DOHH2 (cell line): ENCODE measurements at regions not wholly inside any gene's neighbourhood (a gene's known extent, or its start where the extent isn't known, plus 50 kb on each side); places are given as distances from the start of the nearest gene placed in this dataset.

ENCODE experiments used
- H3F3A ChIP-seq: fragments of 200-600 bp; sonication (generic), shearing (Covaris generic); 2 replicates; pipeline ENCODE4 v1.6.0; 2016; ENCODE audit warnings: antibody characterized with exemption, mild to moderate bottlenecking; ENCODE audit not compliant: control insufficient read depth, insufficient read depth
- H3K27ac ChIP-seq: fragments of 200-600 bp; sonication (generic); 2 replicates; pipeline ENCODE4 v1.5.1; 2014; ENCODE audit warnings: low read depth, mild to moderate bottlenecking, low read length, moderate library complexity
- H3K27me3 ChIP-seq: fragments of 200-600 bp; sonication (generic); 2 replicates; pipeline ENCODE4 v1.6.1; 2014; ENCODE audit warnings: mild to moderate bottlenecking, low read length, mixed read lengths; ENCODE audit not compliant: control insufficient read depth
- H3K36me3 ChIP-seq: fragments of 200-600 bp; sonication (generic); 2 replicates; pipeline ENCODE4 v1.6.1; 2014; ENCODE audit warnings: mild to moderate bottlenecking, low read length, moderate library complexity, mixed read lengths; ENCODE audit not compliant: control insufficient read depth
- H3K4me1 ChIP-seq: fragments of 200-600 bp; sonication (generic); 2 replicates; pipeline ENCODE4 v1.6.1; 2014; ENCODE audit warnings: mild to moderate bottlenecking, low read length, mixed read lengths; ENCODE audit not compliant: control insufficient read depth
- H3K4me2 ChIP-seq: fragments of 200-600 bp; sonication (generic); 2 replicates; pipeline ENCODE4 v1.6.0; 2014; ENCODE audit warnings: mild to moderate bottlenecking, low read length, moderate library complexity
- H3K4me3 ChIP-seq: fragments of 200-600 bp; sonication (generic); 2 replicates; pipeline ENCODE4 v1.5.1; 2014; ENCODE audit warnings: mild to moderate bottlenecking, low read length, mixed read lengths
- H3K79me2 ChIP-seq: fragments of 200-600 bp; sonication (generic); 2 replicates; pipeline ENCODE4 v1.6.1; 2014; ENCODE audit warnings: mild to moderate bottlenecking, low read length, mixed read lengths; ENCODE audit not compliant: control insufficient read depth
- H3K9me2 ChIP-seq: fragments of 200-600 bp; sonication (generic); replicated peaks from 2 replicates; pipeline ENCODE4 v1.6.1; 2014; ENCODE audit warnings: mild to moderate bottlenecking, low read length, mixed read lengths; ENCODE audit not compliant: control insufficient read depth
- H3K9me3 ChIP-seq: fragments of 200-600 bp; sonication (generic); 2 replicates; pipeline ENCODE4 v1.6.1; 2014; ENCODE audit warnings: antibody characterized with exemption, low read length, mixed read lengths; ENCODE audit not compliant: control insufficient read depth, insufficient read depth
- H4K20me1 ChIP-seq: fragments of 200-600 bp; sonication (generic); 2 replicates; pipeline ENCODE4 v1.6.0; 2014; ENCODE audit warnings: low read depth, mild to moderate bottlenecking, antibody characterized with exemption, low read length, moderate library complexity; ENCODE audit not compliant: control insufficient read depth, insufficient read depth
- EZH2phosphoT487 ChIP-seq: fragments of 200-600 bp; sonication (generic); IDR thresholded peaks from 2 replicates; pipeline ENCODE4 v1.6.1; 2017; ENCODE audit warnings: borderline replicate concordance, mild to moderate bottlenecking, antibody characterized with exemption, low read length, moderate library complexity, mixed read lengths
- TF ChIP-seq, protein P1 (sequence below): fragments of 200-600 bp; sonication (generic); IDR thresholded peaks from one replicate; pipeline ENCODE4 v1.5.1; 2014; ENCODE audit warnings: antibody characterized with exemption, mild to moderate bottlenecking, low read depth, low read length; ENCODE audit not compliant: poor library complexity, severe bottlenecking

GRCh38 chr2:65807942-65808341 is 375.5 kb upstream of the SPRED2 start:
- Histone ChIP-seq H3K79me2 (no peaks in the 10 kb centered on the region), H3F3A (no peaks in the 10 kb centered on the region), H3K27ac (no peak overlapping the region), H3K4me2 (no peak overlapping the region), H4K20me1 (no peaks in the 10 kb centered on the region), H3K27me3 (no peaks in the 10 kb centered on the region), H3K4me3 (no peak overlapping the region), H3K4me1 (no peaks in the 10 kb centered on the region), H3K9me3 (no peaks in the 10 kb centered on the region), H3K9me2 (no peaks in the 10 kb centered on the region), H3K36me3 (no peaks in the 10 kb centered on the region)
- TF ChIP-seq EZH2phosphoT487 = no peak
- TF ChIP-seq, protein P1, sequence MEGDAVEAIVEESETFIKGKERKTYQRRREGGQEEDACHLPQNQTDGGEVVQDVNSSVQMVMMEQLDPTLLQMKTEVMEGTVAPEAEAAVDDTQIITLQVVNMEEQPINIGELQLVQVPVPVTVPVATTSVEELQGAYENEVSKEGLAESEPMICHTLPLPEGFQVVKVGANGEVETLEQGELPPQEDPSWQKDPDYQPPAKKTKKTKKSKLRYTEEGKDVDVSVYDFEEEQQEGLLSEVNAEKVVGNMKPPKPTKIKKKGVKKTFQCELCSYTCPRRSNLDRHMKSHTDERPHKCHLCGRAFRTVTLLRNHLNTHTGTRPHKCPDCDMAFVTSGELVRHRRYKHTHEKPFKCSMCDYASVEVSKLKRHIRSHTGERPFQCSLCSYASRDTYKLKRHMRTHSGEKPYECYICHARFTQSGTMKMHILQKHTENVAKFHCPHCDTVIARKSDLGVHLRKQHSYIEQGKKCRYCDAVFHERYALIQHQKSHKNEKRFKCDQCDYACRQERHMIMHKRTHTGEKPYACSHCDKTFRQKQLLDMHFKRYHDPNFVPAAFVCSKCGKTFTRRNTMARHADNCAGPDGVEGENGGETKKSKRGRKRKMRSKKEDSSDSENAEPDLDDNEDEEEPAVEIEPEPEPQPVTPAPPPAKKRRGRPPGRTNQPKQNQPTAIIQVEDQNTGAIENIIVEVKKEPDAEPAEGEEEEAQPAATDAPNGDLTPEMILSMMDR = no peak

DNA sequence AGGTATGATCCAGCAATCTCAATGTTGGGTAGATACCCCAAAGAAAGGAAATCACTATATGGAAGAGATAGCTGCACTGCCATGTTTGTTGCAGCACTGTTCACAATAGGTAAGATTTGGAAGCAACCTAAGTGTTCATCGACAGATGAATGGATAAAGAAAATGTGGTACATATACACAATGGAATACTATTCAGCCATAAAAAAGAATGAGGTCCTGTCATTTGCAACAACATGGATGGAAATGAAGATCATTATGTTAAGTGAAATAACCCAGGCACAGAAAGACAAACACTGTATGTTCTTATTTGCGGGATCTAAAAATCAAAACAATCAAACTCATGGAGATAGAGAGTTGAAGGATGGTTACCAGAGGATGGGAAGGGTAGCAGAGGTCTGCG is 372.4 kb upstream of the SPRED2 start:
- TF ChIP-seq, protein P1 = no peak
- no peak for TF ChIP-seq EZH2phosphoT487
- Histone ChIP-seq H3K4me2 (no peak overlapping the region), H3K79me2 (no peaks in the 10 kb centered on the region), H3F3A (no peaks in the 10 kb centered on the region), H3K27me3 (no peaks in the 10 kb centered on the region), H3K9me3 (no peaks in the 10 kb centered on the region), H3K4me3 (no peak overlapping the region), H4K20me1 (no peaks in the 10 kb centered on the region), H3K4me1 (no peaks in the 10 kb centered on the region), H3K27ac (no peak overlapping the region), H3K36me3 (no peaks in the 10 kb centered on the region), H3K9me2 (no peaks in the 10 kb centered on the region)

DNA sequence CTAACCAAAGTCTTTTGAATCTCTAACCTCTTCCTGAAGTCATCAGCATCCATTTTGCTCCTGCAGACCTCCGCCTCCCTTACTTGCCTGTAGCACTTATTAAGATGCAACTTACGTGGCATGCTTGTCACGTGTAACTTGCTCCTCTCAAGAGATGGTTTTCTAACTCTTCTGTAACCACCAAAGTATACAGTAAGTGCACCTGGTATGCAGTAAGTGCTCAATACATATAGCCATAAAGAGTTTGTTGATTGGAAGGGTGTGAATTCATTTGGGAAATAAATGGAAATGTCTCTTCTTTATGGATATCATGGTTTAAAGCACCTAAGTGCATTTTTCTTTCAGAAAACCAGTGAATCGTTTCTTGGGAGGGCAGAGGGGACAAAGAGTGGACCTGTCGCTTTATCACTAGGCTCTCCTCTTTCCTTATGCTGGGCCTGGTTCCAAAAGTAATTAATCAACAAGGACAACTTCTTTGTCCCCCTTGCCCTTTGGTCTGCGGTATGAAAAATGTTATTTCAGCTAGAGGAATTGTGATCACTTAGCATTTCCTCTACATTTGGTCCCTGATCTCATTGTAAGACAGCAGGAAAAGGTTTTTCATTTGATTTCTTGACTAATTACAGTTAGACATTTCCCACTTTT is 370.0 kb upstream of the SPRED2 start:
- Histone ChIP-seq H3K36me3 (no peaks in the 10 kb centered on the region), H4K20me1 (no peaks in the 10 kb centered on the region), H3K9me2 (no peaks in the 10 kb centered on the region), H3K4me3 (no peak overlapping the region), H3K27ac (no peak overlapping the region), H3K79me2 (no peaks in the 10 kb centered on the region), H3K27me3 (no peaks in the 10 kb centered on the region), H3F3A (no peaks in the 10 kb centered on the region), H3K4me1 (no peaks in the 10 kb centered on the region), H3K4me2 (no peak overlapping the region), H3K9me3 (no peaks in the 10 kb centered on the region)
- TF ChIP-seq EZH2phosphoT487 = no peak
- TF ChIP-seq, protein P1 = no peak
